Heart left ventricle (tissue), 16 donors: ENCODE measurements at regions not wholly inside any gene's neighbourhood (a gene's known extent, or its start where the extent isn't known, plus 50 kb on each side); places are given as distances from the start of the nearest gene placed in this dataset.

Experiments used
- ATAC-seq, 4 donors: fragments of 200-7000 bp; cut with Tn5 transposase; one replicate each; pipeline ENCODE4 v1.9.1; 2020 to 2022; ENCODE audit warnings: moderate library complexity in 4 of 4, mild to moderate bottlenecking in 3 of 4, moderate number of reproducible peaks in 1 of 4
- DNase-seq, 5 donors: peaks; one replicate each; pipeline ENCODE4 v3.0.0-alpha.2; 2020
- H3K27ac ChIP-seq, 12 donors: fragments of 200-600 bp; sonication (generic) in 4 of 12; one replicate each; pipeline versions ENCODE4 v1.5.0 to v1.8.0; 2016 to 2022; ENCODE audit warnings: mild to moderate bottlenecking in 2 of 12
- H3K27me3 ChIP-seq, 9 donors: fragments of 200-600 bp; sonication (generic) in 2 of 9; one replicate each; pipeline versions ENCODE4 v1.5.1 to v1.8.0; 2016 to 2022; ENCODE audit warnings: mild to moderate bottlenecking in 3 of 9
- H3K36me3 ChIP-seq, 9 donors: fragments of 200-600 bp; sonication (generic) in 2 of 9; one replicate each; pipeline versions ENCODE4 v1.5.0 to v1.8.0; 2018 to 2022; ENCODE audit warnings: mild to moderate bottlenecking in 2 of 9
- H3K4me1 ChIP-seq, 12 donors: fragments of 200-600 bp; sonication (generic) in 4 of 12; one replicate each; pipeline versions ENCODE4 v1.5.0 to v1.8.0; 2016 to 2022; ENCODE audit warnings: mild to moderate bottlenecking in 3 of 12
- H3K4me3 ChIP-seq, 12 donors: fragments of 200-600 bp; sonication (generic) in 4 of 12; one replicate each; pipeline versions ENCODE4 v1.5.0 to v1.8.0; 2017 to 2022; ENCODE audit warnings: mild to moderate bottlenecking in 9 of 12, moderate library complexity in 4 of 12
- H3K9me3 ChIP-seq, 12 donors: fragments of 200-600 bp; sonication (generic) in 4 of 12; one replicate each; pipeline versions ENCODE4 v1.5.0 to v1.8.0; 2016 to 2022; ENCODE audit warnings: mild to moderate bottlenecking in 1 of 12
- POLR2A ChIP-seq, 2 donors: fragments of 450-650 bp; IDR thresholded peaks; one replicate each; pipeline ENCODE4 v1.6.1; 2017; ENCODE audit warnings: antibody characterized with exemption in 2 of 2, mild to moderate bottlenecking in 2 of 2, moderate library complexity in 2 of 2
- WGBS, 4 donors: extraction: QIAGEN DNeasy Blood & Tissue Kit in 2 of 4; methylation state at CpG; one replicate each; pipeline versions ENCODE4 v1.1.5 to v1.1.7; 2013 to 2018; 5-methylcytosine and 5-hydroxymethylcytosine counted together
- intact Hi-C, 10 donors: fragments of 100-400 bp; cut with DNase I; formaldehyde crosslinking; loops; one replicate each; pipeline versions ENCODE4 v1.11.1 to v1.14.2; 2022
- TF ChIP-seq, protein P1 (sequence below), 12 donors: fragments of 200-600 bp; sonication (generic) in 4 of 12; IDR thresholded peaks; one replicate each; pipeline versions ENCODE4 v1.5.0 to v1.8.0; 2018 to 2022; ENCODE audit warnings: antibody characterized with exemption in 12 of 12, mild to moderate bottlenecking in 5 of 12
- donor health status: ischemic (EF 13 %, LVEDD 7.1; RV severe dilation, severe dysfunction).
- donor health status: healthy with polysubstance abuse.
- donor health status: DM: no; HTN: yes; CAD: no.
- donor health status: DM: no; HTN: no; CAD: no.
- donor health status: ischemic (EF 25% LVEDD 6.9; RV normal size, moderate dysfunction).
- donor health status: ischemic (EF 25% LVEDD 5.7; RV mildly dilated, moderate dysfunction).
- donor health status: healthy.
- donor health status: DM: yes; HTN: yes; CAD: no.
- donor health status: ischemic (EF 35%, LVEDD 5.7; RV mildly dilated, moderate dysfunction).
- donor health status: nonischemic (EF 11% LVEDD 7.7; RV severe dilation, severe dysfunction).
- donor health status: DM: yes; HTN: yes; CAD: no.
- donor health status: PGD.
- donor health status: ischemic (EF 29% LVEDD 5.4; RV normal size, mild dysfunction).
- donor health status: nonischemic (EF 23%, LVEDD 6.1; RV moderate dilation, normal function).

DNA sequence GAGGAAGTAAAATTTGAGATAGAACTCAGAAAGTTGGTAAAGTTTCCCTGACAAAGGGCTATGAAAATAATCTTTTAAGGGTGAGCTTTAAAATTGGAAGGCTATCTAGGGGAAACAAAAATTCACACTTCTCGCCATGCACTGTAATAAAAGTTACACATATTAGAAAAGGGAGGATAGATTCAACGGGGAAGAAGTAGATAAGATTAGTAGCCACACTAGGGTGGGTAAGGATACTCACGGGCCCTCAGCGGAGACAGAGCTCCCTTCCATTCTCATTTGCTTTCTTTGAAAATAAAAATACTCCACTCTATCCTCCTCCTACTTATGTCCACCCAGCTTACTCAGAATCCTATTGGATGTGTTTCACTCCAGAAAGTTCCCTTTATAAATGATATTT is 691.3 kb upstream of the NR2F2 start:
- Histone ChIP-seq H3K4me1 (no peaks in the 10 kb centered on the region), H3K4me3 (no peak overlapping the region), H3K9me3 (no peaks in the 10 kb centered on the region), H3K36me3 (no peaks in the 10 kb centered on the region), H3K27ac (no peak overlapping the region), H3K27me3 (no peaks in the 10 kb centered on the region)
- whole genome bisulfite sequencing, 4 donors = 73 to 88% (median 81%) methylated on average over 4 of the region's 4 CpGs
- TF ChIP-seq, protein P1, sequence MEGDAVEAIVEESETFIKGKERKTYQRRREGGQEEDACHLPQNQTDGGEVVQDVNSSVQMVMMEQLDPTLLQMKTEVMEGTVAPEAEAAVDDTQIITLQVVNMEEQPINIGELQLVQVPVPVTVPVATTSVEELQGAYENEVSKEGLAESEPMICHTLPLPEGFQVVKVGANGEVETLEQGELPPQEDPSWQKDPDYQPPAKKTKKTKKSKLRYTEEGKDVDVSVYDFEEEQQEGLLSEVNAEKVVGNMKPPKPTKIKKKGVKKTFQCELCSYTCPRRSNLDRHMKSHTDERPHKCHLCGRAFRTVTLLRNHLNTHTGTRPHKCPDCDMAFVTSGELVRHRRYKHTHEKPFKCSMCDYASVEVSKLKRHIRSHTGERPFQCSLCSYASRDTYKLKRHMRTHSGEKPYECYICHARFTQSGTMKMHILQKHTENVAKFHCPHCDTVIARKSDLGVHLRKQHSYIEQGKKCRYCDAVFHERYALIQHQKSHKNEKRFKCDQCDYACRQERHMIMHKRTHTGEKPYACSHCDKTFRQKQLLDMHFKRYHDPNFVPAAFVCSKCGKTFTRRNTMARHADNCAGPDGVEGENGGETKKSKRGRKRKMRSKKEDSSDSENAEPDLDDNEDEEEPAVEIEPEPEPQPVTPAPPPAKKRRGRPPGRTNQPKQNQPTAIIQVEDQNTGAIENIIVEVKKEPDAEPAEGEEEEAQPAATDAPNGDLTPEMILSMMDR (IDR thresholded peaks at IDR 0.05) = no peak
- no peak for TF ChIP-seq POLR2A (IDR thresholded peaks at IDR 0.05)
- ATAC-seq = no peak
- no peak for DNase-seq
- intact Hi-C loops = no loop called here

DNA sequence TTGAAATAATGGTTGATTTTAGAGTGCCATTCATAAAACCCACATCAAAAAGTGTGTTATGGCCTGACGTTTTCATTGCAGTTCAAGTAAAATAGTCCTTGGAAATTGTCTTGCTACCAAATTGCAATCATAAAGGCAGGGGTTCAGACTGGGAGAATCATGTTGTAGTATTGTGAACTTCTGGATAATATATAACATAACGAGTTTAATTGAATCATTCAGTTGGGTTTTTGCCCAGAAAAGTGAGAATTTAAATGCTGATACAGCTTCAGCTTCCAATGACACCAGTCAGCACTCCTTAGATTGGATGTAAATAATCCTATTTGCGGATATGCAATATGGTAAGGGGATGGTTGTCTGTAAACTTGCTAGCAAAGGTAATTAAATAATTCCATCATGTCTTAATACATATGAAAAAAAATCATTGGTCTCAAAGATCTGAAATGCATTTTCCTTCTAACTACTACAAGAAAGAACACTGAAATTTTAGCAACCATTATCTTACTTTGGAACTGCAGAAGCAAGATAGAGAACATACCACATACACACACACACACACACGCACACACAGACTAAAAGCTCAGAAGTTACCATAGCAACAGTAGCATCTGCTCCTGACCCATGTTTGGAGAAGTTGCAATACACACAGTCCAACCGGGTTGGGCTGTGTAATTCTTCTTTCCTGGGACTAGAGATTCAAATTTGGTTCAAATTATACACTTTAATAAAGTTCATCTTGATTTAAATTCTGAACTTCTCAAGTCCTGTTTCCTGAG is 686.2 kb upstream of the NR2F2 start:
- DNase-seq = peak in 3 of 5 donors; percentile 24 to 42 (median 33)
- WGBS, 4 donors = 76 to 80% (median 78%) methylated on average over 5 of the region's 5 CpGs
- Histone ChIP-seq H3K27ac (no peak overlapping the region), H3K4me1 (no peaks in the 10 kb centered on the region), H3K9me3 (no peaks in the 10 kb centered on the region), H3K4me3 (no peak overlapping the region), H3K27me3 (no peaks in the 10 kb centered on the region), H3K36me3 (no peaks in the 10 kb centered on the region)
- no peak for ATAC-seq
- TF ChIP-seq POLR2A (IDR thresholded peaks at IDR 0.05) = no peak
- TF ChIP-seq, protein P1 (IDR thresholded peaks at IDR 0.05) = no peak
- intact Hi-C loops = no loop called here

DNA sequence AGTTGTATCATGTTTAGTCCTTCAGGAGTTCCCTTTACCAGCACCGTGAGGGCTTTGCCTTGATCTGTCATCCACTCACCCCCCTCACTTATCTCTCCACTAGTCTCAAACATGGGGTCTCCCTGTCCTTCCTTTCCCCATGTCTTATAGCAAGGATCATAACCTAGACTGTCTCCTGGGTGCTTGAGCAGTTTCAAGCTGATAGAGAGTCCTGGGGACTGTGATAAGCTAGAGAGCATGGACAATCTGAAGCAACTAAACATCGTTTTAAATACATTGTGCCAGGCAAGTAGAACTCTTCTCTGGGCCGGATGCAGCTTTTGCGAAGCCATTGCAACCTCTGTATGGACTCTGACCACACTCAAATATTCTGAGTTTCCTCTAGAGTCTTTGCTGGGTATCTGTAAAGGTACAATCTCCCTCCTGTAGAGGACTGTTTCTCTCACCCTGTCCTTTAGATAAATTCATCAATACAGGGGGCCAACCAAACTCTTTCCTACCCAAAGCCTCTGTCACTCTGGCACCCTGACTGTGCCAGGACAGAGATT is 684.6 kb upstream of the NR2F2 start:
- H3K27me3 ChIP-seq = no peaks in the 10 kb centered on the region
- H3K27ac ChIP-seq = peak overlapping the region in 1 of 12 donors; percentile 53
- H3K4me1 ChIP-seq = no peaks in the 10 kb centered on the region
- no peaks in the 10 kb centered on the region for H3K9me3 ChIP-seq
- no peaks in the 10 kb centered on the region for H3K36me3 ChIP-seq
- ATAC-seq (no peak), DNase-seq (no peak)
- H3K4me3 ChIP-seq = no peak overlapping the region
- WGBS, 4 donors = 83 to 84% (median 83%) methylated on average over 4 of the region's 4 CpGs
- intact Hi-C loops = loop anchor here in 1 of 10 donors (5.0 kb wide), 1 partner anchor 264 kb away; no protein-coding TSS in a partner anchor
- TF ChIP-seq, protein P1 (IDR thresholded peaks at IDR 0.05) = no peak
- no peak for TF ChIP-seq POLR2A (IDR thresholded peaks at IDR 0.05)

DNA sequence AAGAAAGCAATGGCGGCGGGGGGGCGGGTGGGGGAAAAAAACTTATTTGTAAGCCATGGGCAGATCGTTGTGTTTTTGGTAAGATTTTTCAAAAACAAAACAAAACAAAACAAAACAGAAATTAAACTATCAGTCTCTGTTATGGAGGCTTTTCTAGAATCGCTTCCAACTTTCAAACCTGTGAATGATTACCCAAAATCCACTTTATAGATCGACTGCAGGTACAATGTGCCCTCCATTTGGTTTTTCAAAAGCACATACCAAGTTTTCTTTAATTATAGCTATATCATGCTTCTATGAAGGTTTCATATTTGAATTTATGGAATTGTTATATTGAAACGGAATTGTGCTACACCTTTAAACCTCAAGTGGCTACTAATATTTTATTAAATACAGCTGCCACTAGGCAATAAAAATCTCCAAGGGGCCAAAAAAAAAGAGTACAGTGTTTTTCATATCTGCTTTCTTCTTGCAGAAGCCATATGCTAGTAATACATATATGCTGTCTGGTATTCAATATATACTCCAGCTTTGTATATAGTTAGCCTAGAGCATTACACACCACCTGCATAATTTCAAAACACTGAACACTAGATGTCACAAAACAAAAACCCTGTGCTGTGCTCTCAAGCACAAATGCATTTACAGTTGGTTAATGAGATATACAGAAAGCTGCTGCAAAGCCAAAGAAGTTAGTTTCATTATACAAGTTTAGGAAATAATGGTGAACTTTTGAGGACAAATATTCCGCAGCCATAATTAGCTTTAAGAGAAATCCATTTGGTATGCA is 683.8 kb upstream of the NR2F2 start:
- H3K27ac ChIP-seq = no peak overlapping the region
- 90 to 92% (median 92%) methylated on average over 8 of the region's 8 CpGs for WGBS, 4 donors
- no peak for TF ChIP-seq POLR2A (IDR thresholded peaks at IDR 0.05)
- TF ChIP-seq, protein P1 (IDR thresholded peaks at IDR 0.05) = no peak
- DNase-seq (no peak), ATAC-seq (no peak)
- no peaks in the 10 kb centered on the region for H3K27me3 ChIP-seq
- no peak overlapping the region for H3K4me3 ChIP-seq
- H3K9me3 ChIP-seq = no peaks in the 10 kb centered on the region
- no peaks in the 10 kb centered on the region for H3K4me1 ChIP-seq
- intact Hi-C loops = loop anchor here in 1 of 10 donors (5.0 kb wide), 1 partner anchor 264 kb away; no protein-coding TSS in a partner anchor
- no peaks in the 10 kb centered on the region for H3K36me3 ChIP-seq
